A673 (cell line): ENCODE measurements at regions not wholly inside any gene's neighbourhood (a gene's known extent, or its start where the extent isn't known, plus 50 kb on each side); places are given as distances from the start of the nearest gene placed in this dataset.

Experiments used
- CTCF ChIP-seq: fragments of 300-800, 200-600 bp; sonication (generic); conservative IDR thresholded peaks from 2 replicates; pipeline ENCODE4 v1.5.1; 2017; ENCODE audit warnings: low read depth, mild to moderate bottlenecking, antibody characterized with exemption, low read length, moderate library complexity, mixed read lengths
- EZH2 ChIP-seq: fragments of 200-600 bp; sonication (generic); IDR thresholded peaks from 2 replicates; pipeline ENCODE4 v1.6.1; 2017; ENCODE audit warnings: borderline replicate concordance, low read depth, mild to moderate bottlenecking, mixed read lengths, antibody characterized with exemption, low read length; ENCODE audit not compliant: poor library complexity, severe bottlenecking

- TF ChIP-seq CTCF, result peak; percentile 97
- TF ChIP-seq EZH2, result no peak
Observed at GRCh38 chr6:110039364-110039980, 61.4 kb downstream of the GPR6 start.
